Heart right ventricle (tissue), 16 donors: ENCODE measurements at regions not wholly inside any gene's neighbourhood (a gene's known extent, or its start where the extent isn't known, plus 50 kb on each side); places are given as distances from the start of the nearest gene placed in this dataset.

Experiments used
- ATAC-seq, 8 donors: fragments of 200-7000 bp; cut with Tn5 transposase; one replicate each; pipeline ENCODE4 v1.9.1; 2020; ENCODE audit warnings: mild to moderate bottlenecking in 8 of 8, moderate library complexity in 8 of 8, moderate number of reproducible peaks in 1 of 8
- DNase-seq, 2 donors: peaks; one replicate each; pipeline ENCODE4 v3.0.0-alpha.2; 2020
- H3K27ac ChIP-seq, 10 donors: fragments of 200-600 bp; sonication (generic) in 2 of 10; one replicate each; pipeline versions ENCODE4 v1.5.0 to v1.8.0; 2020 to 2022; ENCODE audit warnings: mild to moderate bottlenecking in 3 of 10
- H3K27me3 ChIP-seq, 7 donors: fragments of 200-600 bp; one replicate each; pipeline ENCODE4 v1.8.0; 2021 to 2022; ENCODE audit warnings: mild to moderate bottlenecking in 2 of 7
- H3K36me3 ChIP-seq, 9 donors: fragments of 200-600 bp; sonication (generic) in 1 of 9; one replicate each; pipeline versions ENCODE4 v1.5.0 to v1.8.0; 2020 to 2022; ENCODE audit warnings: mild to moderate bottlenecking in 2 of 9
- H3K4me1 ChIP-seq, 9 donors: fragments of 200-600 bp; sonication (generic) in 1 of 9; one replicate each; pipeline versions ENCODE4 v1.5.0 to v1.8.0; 2020 to 2022; ENCODE audit warnings: mild to moderate bottlenecking in 4 of 9
- H3K4me3 ChIP-seq, 10 donors: fragments of 200-600 bp; sonication (generic) in 2 of 10; one replicate each; pipeline versions ENCODE4 v1.5.0 to v1.8.0; 2020 to 2022; ENCODE audit warnings: mild to moderate bottlenecking in 7 of 10, moderate library complexity in 2 of 10
- H3K9me3 ChIP-seq, 11 donors: fragments of 200-600 bp in 10 of 11; sonication (generic) in 2 of 11; one replicate each; pipeline versions ENCODE4 v1.5.0 to v1.8.0; 2013 to 2022; ENCODE audit warnings: mild to moderate bottlenecking in 2 of 11, control low read depth in 1 of 11, moderate library complexity in 1 of 11
- WGBS, 2 donors: extraction: QIAGEN DNeasy Blood & Tissue Kit; methylation state at CpG; one replicate each; pipeline ENCODE4 v1.1.7; 2013; ENCODE audit warnings: inconsistent platforms in 1 of 2; 5-methylcytosine and 5-hydroxymethylcytosine counted together
- intact Hi-C, 10 donors: fragments of 100-400 bp; cut with DNase I; formaldehyde crosslinking; loops; one replicate each; pipeline versions ENCODE4 v1.11.1 to v1.14.2; 2022
- TF ChIP-seq, protein P1 (sequence below), 9 donors: fragments of 200-600 bp; sonication (generic) in 2 of 9; IDR thresholded peaks; one replicate each; pipeline versions ENCODE4 v1.5.0 to v1.8.0; 2021 to 2022; ENCODE audit warnings: antibody characterized with exemption in 9 of 9, mild to moderate bottlenecking in 5 of 9, moderate library complexity in 1 of 9
- donor health status: Arrhythmogenic right ventricular cardiomyopathy.
- donor health status: ischemic (EF 13 %, LVEDD 7.1; RV severe dilation, severe dysfunction).
- donor health status: healthy with polysubstance abuse.
- donor health status: DM: no; HTN: yes; CAD: no.
- donor health status: DM: no; HTN: no; CAD: no.
- donor health status: ischemic (EF 25% LVEDD 6.9; RV normal size, moderate dysfunction).
- donor health status: ischemic (EF 25% LVEDD 5.7; RV mildly dilated, moderate dysfunction).
- donor health status: healthy.
- donor health status: DM: yes; HTN: yes; CAD: no.
- donor health status: Ischemic cardiomyopathy.
- donor health status: ischemic (EF 35%, LVEDD 5.7; RV mildly dilated, moderate dysfunction).
- donor health status: nonischemic (EF 11% LVEDD 7.7; RV severe dilation, severe dysfunction).
- donor health status: DM: yes; HTN: yes; CAD: no.
- donor health status: PGD.
- donor health status: ischemic (EF 29% LVEDD 5.4; RV normal size, mild dysfunction).
- donor health status: nonischemic (EF 23%, LVEDD 6.1; RV moderate dilation, normal function).

DNA sequence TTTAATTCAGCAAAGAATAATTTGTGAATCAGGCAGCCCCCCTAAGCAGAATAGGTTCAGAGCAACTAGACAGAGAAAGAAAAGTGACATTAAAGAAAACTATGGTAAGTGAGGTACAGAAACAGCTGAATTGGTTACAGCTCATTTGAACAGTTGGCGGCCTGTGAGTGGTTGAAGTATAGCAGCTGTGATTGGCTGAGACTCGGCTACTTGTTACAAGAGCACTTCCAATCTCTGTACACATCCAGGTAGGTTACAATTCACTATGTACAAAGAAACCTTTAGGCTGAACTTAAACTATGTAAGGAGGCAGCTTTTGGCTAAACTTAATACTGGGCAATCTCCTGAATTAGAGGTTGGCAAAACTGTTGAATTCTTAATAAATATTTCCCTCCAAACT is 171.1 kb upstream of the LHX8 start:
- DNase-seq (no peak), ATAC-seq (no peak)
- intact Hi-C loops, result no loop called here
- Histone ChIP-seq H3K27me3 (no peaks in the 10 kb centered on the region), H3K4me1 (peaks cover 0 to 3% (median 0%) of the 10 kb centered on the region in 9 donors), H3K36me3 (no peaks in the 10 kb centered on the region), H3K4me3 (no peak overlapping the region), H3K27ac (no peak overlapping the region), H3K9me3 (no peaks in the 10 kb centered on the region)
- TF ChIP-seq, protein P1, sequence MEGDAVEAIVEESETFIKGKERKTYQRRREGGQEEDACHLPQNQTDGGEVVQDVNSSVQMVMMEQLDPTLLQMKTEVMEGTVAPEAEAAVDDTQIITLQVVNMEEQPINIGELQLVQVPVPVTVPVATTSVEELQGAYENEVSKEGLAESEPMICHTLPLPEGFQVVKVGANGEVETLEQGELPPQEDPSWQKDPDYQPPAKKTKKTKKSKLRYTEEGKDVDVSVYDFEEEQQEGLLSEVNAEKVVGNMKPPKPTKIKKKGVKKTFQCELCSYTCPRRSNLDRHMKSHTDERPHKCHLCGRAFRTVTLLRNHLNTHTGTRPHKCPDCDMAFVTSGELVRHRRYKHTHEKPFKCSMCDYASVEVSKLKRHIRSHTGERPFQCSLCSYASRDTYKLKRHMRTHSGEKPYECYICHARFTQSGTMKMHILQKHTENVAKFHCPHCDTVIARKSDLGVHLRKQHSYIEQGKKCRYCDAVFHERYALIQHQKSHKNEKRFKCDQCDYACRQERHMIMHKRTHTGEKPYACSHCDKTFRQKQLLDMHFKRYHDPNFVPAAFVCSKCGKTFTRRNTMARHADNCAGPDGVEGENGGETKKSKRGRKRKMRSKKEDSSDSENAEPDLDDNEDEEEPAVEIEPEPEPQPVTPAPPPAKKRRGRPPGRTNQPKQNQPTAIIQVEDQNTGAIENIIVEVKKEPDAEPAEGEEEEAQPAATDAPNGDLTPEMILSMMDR (IDR thresholded peaks at IDR 0.05), result no peak
- 84 to 86% methylated on average over 2 of the region's 2 CpGs for WGBS, 2 donors

DNA sequence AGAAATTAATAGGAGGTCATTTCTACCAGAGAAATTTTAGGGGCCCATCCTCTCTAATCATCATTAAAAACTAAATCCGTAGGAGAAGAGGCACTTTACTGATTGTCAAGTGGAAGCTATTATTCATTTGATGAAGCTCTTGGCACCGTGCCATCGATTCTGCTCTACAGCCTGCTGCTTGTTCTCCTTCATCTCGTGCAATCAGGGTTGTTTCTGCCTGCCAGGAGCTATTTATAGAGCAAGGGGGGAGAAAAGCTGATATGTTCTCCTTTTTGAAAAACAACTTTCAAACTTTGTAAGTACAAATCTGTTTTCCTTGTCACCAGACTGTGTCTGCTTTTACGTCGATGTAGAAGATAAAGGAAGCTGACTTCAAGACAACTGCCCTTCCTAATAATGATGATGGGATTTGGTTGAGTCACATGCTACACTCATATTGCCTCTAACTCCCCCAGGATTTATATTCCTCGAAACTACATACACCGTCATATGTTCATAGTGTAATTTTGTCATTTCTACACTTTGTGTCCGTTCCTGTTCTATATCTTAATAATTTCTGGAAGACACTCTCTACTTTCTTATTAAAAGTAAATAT is 169.6 kb upstream of the LHX8 start:
- Histone ChIP-seq H3K36me3 (no peaks in the 10 kb centered on the region), H3K27me3 (no peaks in the 10 kb centered on the region), H3K27ac (no peak overlapping the region), H3K4me3 (no peak overlapping the region), H3K4me1 (peaks cover 0 to 3% (median 0%) of the 10 kb centered on the region in 9 donors), H3K9me3 (no peaks in the 10 kb centered on the region)
- intact Hi-C loops, result no loop called here
- TF ChIP-seq, protein P1 (IDR thresholded peaks at IDR 0.05), result no peak
- ATAC-seq, result no peak
- no peak for DNase-seq
- WGBS, 2 donors, result 19 to 20% methylated on average over 9 of the region's 9 CpGs

DNA sequence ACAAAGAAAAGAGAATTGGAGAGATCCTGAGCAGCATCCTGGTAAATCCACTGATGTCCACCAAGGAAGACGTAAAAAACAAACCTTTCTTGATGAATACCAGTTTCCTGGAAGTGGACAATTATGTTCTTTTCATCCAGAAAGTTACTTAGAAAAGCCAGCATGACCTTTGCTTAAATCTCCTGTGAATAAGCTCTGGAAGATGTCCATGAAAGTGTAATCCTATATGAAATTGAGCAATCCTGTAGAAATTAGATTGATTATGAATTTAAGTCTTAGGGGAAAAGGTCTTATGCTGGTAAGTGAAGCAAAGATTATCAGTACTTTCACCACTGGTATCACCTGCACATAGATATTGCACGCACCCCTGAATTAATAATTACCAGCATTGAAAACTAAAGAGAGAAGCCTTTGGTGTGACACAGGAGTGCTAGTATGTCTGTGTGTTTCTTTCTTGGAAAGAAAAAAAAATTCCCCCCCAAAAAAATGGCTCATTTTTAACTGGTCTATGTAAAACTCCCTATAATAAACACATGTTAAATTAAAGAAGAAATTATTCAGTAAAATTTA is 164.5 kb upstream of the LHX8 start:
- TF ChIP-seq, protein P1 (IDR thresholded peaks at IDR 0.05), result no peak
- whole genome bisulfite sequencing, 2 donors, result 80 to 88% methylated on average over 2 of the region's 2 CpGs
- H3K36me3 ChIP-seq, result no peaks in the 10 kb centered on the region
- H3K27me3 ChIP-seq, result no peaks in the 10 kb centered on the region
- H3K9me3 ChIP-seq, result no peaks in the 10 kb centered on the region
- intact Hi-C loops, result no loop called here
- DNase-seq (no peak), ATAC-seq (no peak)
- H3K4me1 ChIP-seq, result no peaks in the 10 kb centered on the region
- H3K27ac ChIP-seq, result no peak overlapping the region
- H3K4me3 ChIP-seq, result no peak overlapping the region

DNA sequence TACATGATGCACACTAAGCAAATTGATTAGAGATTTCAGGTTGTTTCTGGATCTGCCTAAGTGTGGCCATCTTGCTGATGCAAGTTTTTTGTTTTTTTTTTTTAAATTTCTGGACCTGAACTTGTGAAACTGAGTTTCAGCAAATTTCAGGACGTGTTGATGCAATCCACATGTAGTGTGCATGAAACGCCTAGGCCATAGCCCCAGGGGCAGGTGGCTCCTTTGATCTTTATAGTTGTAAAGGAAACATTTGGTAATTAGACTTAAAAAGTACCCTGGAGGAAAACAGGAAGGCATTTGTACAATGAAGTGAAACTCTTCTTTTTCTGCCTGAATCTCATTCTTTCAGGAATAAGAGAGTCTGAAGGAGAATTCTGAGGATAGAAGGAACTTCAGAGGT is 162.2 kb upstream of the LHX8 start:
- Histone ChIP-seq H3K4me3 (no peak overlapping the region), H3K36me3 (no peaks in the 10 kb centered on the region), H3K27ac (no peak overlapping the region), H3K9me3 (no peaks in the 10 kb centered on the region), H3K27me3 (no peaks in the 10 kb centered on the region), H3K4me1 (no peaks in the 10 kb centered on the region)
- no peak for ATAC-seq
- no peak for DNase-seq
- WGBS, 2 donors, result 42 to 55% methylated on average over 2 of the region's 2 CpGs
- intact Hi-C loops, result no loop called here
- TF ChIP-seq, protein P1 (IDR thresholded peaks at IDR 0.05), result no peak
